ENCODE measurements at regions not wholly inside any gene's neighbourhood (a gene's known extent, or its start where the extent isn't known, plus 50 kb on each side); places are given as distances from the start of the nearest gene placed in this dataset.

- TF ChIP-seq, protein P1, sequence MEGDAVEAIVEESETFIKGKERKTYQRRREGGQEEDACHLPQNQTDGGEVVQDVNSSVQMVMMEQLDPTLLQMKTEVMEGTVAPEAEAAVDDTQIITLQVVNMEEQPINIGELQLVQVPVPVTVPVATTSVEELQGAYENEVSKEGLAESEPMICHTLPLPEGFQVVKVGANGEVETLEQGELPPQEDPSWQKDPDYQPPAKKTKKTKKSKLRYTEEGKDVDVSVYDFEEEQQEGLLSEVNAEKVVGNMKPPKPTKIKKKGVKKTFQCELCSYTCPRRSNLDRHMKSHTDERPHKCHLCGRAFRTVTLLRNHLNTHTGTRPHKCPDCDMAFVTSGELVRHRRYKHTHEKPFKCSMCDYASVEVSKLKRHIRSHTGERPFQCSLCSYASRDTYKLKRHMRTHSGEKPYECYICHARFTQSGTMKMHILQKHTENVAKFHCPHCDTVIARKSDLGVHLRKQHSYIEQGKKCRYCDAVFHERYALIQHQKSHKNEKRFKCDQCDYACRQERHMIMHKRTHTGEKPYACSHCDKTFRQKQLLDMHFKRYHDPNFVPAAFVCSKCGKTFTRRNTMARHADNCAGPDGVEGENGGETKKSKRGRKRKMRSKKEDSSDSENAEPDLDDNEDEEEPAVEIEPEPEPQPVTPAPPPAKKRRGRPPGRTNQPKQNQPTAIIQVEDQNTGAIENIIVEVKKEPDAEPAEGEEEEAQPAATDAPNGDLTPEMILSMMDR (conservative IDR thresholded peaks at IDR 0.05; ENCODE audit: low read length) = no peak
- no peak for TF ChIP-seq EZH2phosphoT487 (IDR thresholded peaks at IDR 0.05; ENCODE audit: borderline replicate concordance)
These were observed 131.7 kb downstream of the GPX5 start for GRCh38 chr6:28657381-28657768.
